ENCODE measurements at regions not wholly inside any gene's neighbourhood (a gene's known extent, or its start where the extent isn't known, plus 50 kb on each side); places are given as distances from the start of the nearest gene placed in this dataset.

GRCh38 chr2:23326330-23326729 is 58.6 kb upstream of the KLHL29 start:
- DNase-seq, result no peak

- DNase-seq, result no peak
Observed at GRCh38 chr2:23327416-23327815, 57.6 kb upstream of the KLHL29 start.

GRCh38 chr2:23327887-23328286 is 57.1 kb upstream of the KLHL29 start:
- DNase-seq, result no peak

GRCh38 chr2:23330214-23330613 is 54.8 kb upstream of the KLHL29 start:
- no peak for DNase-seq

Measured in activated T-cell treated with anti-CD3 and anti-CD28 coated beads for 4 hours (primary cell).